ENCODE measurements at regions not wholly inside any gene's neighbourhood (a gene's known extent, or its start where the extent isn't known, plus 50 kb on each side); places are given as distances from the start of the nearest gene placed in this dataset.
"Not testable (repeated sequence)": the region's sequence is repeated elsewhere in the genome, so short reads cannot be mapped to it uniquely, and the experiment has no call there.

DNA sequence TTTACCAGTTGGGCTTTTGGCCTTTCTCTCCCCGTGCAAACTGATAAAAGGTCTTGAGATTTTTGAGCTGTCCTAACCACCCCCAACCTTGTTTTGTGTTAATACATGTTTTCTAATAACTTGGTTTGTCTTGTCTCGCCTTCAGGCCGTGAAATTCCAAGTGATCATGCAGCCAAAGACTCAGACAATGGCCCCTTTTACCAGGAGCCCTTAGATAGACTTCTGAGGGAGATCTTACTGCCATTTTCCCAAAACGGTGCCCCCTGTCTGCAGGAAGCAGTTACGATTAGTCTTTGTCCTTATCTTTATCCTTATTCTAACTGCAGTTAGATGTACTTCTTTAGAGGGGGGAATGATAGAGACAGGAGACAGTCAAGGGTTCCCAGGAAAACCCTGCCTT is 245.3 kb upstream of the HDX start:
- H3K9ac ChIP-seq (ENCODE audit: insufficient read length, low read depth) = no peak overlapping the region
- no peaks in the 10 kb centered on the region for H3K36me3 ChIP-seq (ENCODE audit: insufficient read depth, insufficient read length, low read length)
- H3K4me3 ChIP-seq (ENCODE audit: insufficient read length, low read depth) = no peak overlapping the region
- no peaks in the 10 kb centered on the region for H3K27me3 ChIP-seq (ENCODE audit: insufficient read depth, insufficient read length)
- H3K4me1 ChIP-seq (ENCODE audit: insufficient read depth, insufficient read length) = no peaks in the 10 kb centered on the region
- H3K9me3 ChIP-seq (ENCODE audit: insufficient read depth, low read length) = 0 out of 2 replicates have a peak, but pooled peaks cover 6% of the 10 kb centered on the region
- no peak for DNase-seq (ENCODE audit: low read depth, low spot score)
- TF ChIP-seq SUZ12 (IDR thresholded peaks at IDR 0.05; ENCODE audit: extremely low read depth, insufficient read depth, insufficient read length) = no peak

GRCh38 chrX:84748965-84749656 is 246.9 kb upstream of the HDX start:
- H3K9ac ChIP-seq (ENCODE audit: insufficient read length, low read depth) = no peak overlapping the region
- H3K4me1 ChIP-seq (ENCODE audit: insufficient read depth, insufficient read length) = no peaks in the 10 kb centered on the region
- DNase-seq (ENCODE audit: low read depth, low spot score) = no peak
- 0 out of 2 replicates have a peak, but pooled peaks cover 6% of the 10 kb centered on the region for H3K9me3 ChIP-seq (ENCODE audit: insufficient read depth, low read length)
- TF ChIP-seq ZNF274 (IDR thresholded peaks at IDR 0.05; ENCODE audit: low read depth, low read length) (no peak), YY1 (IDR thresholded peaks at IDR 0.05; ENCODE audit: insufficient read depth, insufficient read length) (no peak), SUZ12 (IDR thresholded peaks at IDR 0.05; ENCODE audit: extremely low read depth, insufficient read depth, insufficient read length) (no peak)
- no peak overlapping the region for H3K4me3 ChIP-seq (ENCODE audit: insufficient read length, low read depth)
- no peaks in the 10 kb centered on the region for H3K36me3 ChIP-seq (ENCODE audit: insufficient read depth, insufficient read length, low read length)
- no peaks in the 10 kb centered on the region for H3K27me3 ChIP-seq (ENCODE audit: insufficient read depth, insufficient read length)

- Histone ChIP-seq H3K4me3 (ENCODE audit: insufficient read length, low read depth) (no peak overlapping the region), H3K27me3 (ENCODE audit: insufficient read depth, insufficient read length) (no peaks in the 10 kb centered on the region), H3K4me1 (ENCODE audit: insufficient read depth, insufficient read length) (no peaks in the 10 kb centered on the region), H3K9me3 (ENCODE audit: insufficient read depth, low read length) (no peaks in the 10 kb centered on the region), H3K36me3 (ENCODE audit: insufficient read depth, insufficient read length, low read length) (no peaks in the 10 kb centered on the region), H3K9ac (ENCODE audit: insufficient read length, low read depth) (no peak overlapping the region)
- TF ChIP-seq YY1 (IDR thresholded peaks at IDR 0.05; ENCODE audit: insufficient read depth, insufficient read length) = no peak
- no peak for TF ChIP-seq ZNF274 (IDR thresholded peaks at IDR 0.05; ENCODE audit: low read depth, low read length)
- TF ChIP-seq SUZ12 (IDR thresholded peaks at IDR 0.05; ENCODE audit: extremely low read depth, insufficient read depth, insufficient read length) = no peak
- no peak for DNase-seq (ENCODE audit: low read depth, low spot score)
Observed at GRCh38 chrX:84760560-84760959, 243.1 kb upstream of the APOOL start.

- DNase-seq (ENCODE audit: low read depth, low spot score) = no peak
- no peak for TF ChIP-seq ZNF274 (IDR thresholded peaks at IDR 0.05; ENCODE audit: low read depth, low read length)
- no peak for TF ChIP-seq YY1 (IDR thresholded peaks at IDR 0.05; ENCODE audit: insufficient read depth, insufficient read length)
- TF ChIP-seq SUZ12 (IDR thresholded peaks at IDR 0.05; ENCODE audit: extremely low read depth, insufficient read depth, insufficient read length) = no peak
- no peaks in the 10 kb centered on the region; the same call in 1 of the 2 replicates for H3K9me3 ChIP-seq (ENCODE audit: insufficient read depth, low read length)
- H3K9ac ChIP-seq (ENCODE audit: insufficient read length, low read depth) = no peak overlapping the region
- H3K27me3 ChIP-seq (ENCODE audit: insufficient read depth, insufficient read length) = no peaks in the 10 kb centered on the region
- no peak overlapping the region for H3K4me3 ChIP-seq (ENCODE audit: insufficient read length, low read depth)
- no peaks in the 10 kb centered on the region for H3K4me1 ChIP-seq (ENCODE audit: insufficient read depth, insufficient read length)
- H3K36me3 ChIP-seq (ENCODE audit: insufficient read depth, insufficient read length, low read length) = no peaks in the 10 kb centered on the region
Observed at GRCh38 chrX:84796321-84796720, 207.4 kb upstream of the APOOL start.

- no peaks in the 10 kb centered on the region for H3K9me3 ChIP-seq (ENCODE audit: insufficient read depth, low read length)
- DNase-seq (ENCODE audit: low read depth, low spot score) = no peak
- no peak overlapping the region for H3K4me3 ChIP-seq (ENCODE audit: insufficient read length, low read depth)
- TF ChIP-seq SUZ12 (IDR thresholded peaks at IDR 0.05; ENCODE audit: extremely low read depth, insufficient read depth, insufficient read length) = no peak
- TF ChIP-seq ZNF274 (IDR thresholded peaks at IDR 0.05; ENCODE audit: low read depth, low read length) = no peak
- TF ChIP-seq YY1 (IDR thresholded peaks at IDR 0.05; ENCODE audit: insufficient read depth, insufficient read length) = no peak
- no peaks in the 10 kb centered on the region for H3K36me3 ChIP-seq (ENCODE audit: insufficient read depth, insufficient read length, low read length)
- H3K27me3 ChIP-seq (ENCODE audit: insufficient read depth, insufficient read length) = no peaks in the 10 kb centered on the region
- no peak overlapping the region for H3K9ac ChIP-seq (ENCODE audit: insufficient read length, low read depth)
- no peaks in the 10 kb centered on the region for H3K4me1 ChIP-seq (ENCODE audit: insufficient read depth, insufficient read length)
Observed at GRCh38 chrX:84830836-84831235, 172.8 kb upstream of the APOOL start.

DNA sequence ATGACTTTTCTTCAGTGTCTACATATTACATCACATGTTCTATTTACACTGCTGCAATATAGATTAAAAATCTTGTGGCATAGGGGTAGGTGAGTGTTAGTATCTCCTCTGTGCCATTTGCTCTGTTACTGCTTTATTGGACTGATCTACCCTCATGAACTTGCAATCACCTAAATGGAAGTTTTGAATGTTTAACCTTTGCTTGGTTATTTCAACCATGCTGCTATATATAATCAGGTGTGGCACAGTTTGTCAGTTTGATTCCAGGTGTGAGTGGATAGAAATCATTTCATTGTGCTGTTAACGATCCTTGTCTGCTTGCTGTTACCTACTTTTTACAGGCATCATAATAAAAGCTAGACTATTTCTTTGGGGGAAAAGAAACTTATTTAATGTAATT is 157.1 kb upstream of the APOOL start:
- H3K27me3 ChIP-seq (ENCODE audit: insufficient read depth, insufficient read length); H3K4me3 ChIP-seq (ENCODE audit: insufficient read length, low read depth); DNase-seq (ENCODE audit: low read depth, low spot score); H3K36me3 ChIP-seq (ENCODE audit: insufficient read depth, insufficient read length, low read length); H3K9ac ChIP-seq (ENCODE audit: insufficient read length, low read depth); H3K4me1 ChIP-seq (ENCODE audit: insufficient read depth, insufficient read length); H3K9me3 ChIP-seq (ENCODE audit: insufficient read depth, low read length): not testable (repeated sequence)

DNA sequence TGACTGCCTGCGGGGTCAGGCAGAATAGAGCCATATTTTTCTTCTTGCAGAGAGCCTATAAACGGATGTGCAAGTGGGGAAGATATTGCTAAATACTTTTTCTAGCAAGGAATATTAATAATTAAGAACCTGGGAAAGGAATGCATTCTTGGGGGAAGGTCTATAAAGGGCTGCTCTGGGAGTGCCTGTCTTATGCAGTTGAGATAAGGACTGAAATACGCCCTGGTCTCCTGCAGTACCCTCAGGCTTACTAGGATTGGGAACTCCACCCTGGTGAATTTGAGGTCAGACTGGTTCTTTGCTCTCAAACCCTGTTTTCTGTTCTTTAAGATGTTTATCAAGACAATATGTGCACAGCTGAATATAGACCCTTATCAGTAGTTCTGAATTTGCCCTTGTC is 152.5 kb upstream of the APOOL start:
- H3K9me3 ChIP-seq (ENCODE audit: insufficient read depth, low read length); H3K4me3 ChIP-seq (ENCODE audit: insufficient read length, low read depth); H3K36me3 ChIP-seq (ENCODE audit: insufficient read depth, insufficient read length, low read length); H3K27me3 ChIP-seq (ENCODE audit: insufficient read depth, insufficient read length); H3K4me1 ChIP-seq (ENCODE audit: insufficient read depth, insufficient read length); H3K9ac ChIP-seq (ENCODE audit: insufficient read length, low read depth); DNase-seq (ENCODE audit: low read depth, low spot score): not testable (repeated sequence)

DNA sequence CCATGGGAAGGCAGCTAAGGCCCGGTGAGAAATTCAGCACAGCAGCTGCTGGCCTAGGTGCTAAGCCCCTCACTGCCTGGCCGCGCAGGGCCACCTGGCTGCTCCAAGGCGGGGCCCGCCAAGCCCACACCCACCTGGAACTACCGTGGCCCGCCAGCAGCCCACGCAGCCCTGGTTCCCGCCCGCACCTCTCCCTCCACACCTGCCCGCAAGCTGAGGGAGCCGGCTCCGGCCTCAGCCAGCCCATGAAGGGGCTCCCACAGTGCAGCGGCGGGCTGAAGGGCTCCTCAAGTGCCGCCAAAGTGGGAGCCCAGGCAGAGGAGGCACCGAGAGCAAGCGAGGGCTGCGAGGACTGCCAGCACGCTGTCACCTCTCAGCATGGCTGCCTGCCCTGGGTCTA is 146.9 kb upstream of the APOOL start:
- not testable (repeated sequence) for H3K9ac ChIP-seq (ENCODE audit: insufficient read length, low read depth); H3K4me3 ChIP-seq (ENCODE audit: insufficient read length, low read depth); H3K9me3 ChIP-seq (ENCODE audit: insufficient read depth, low read length); H3K4me1 ChIP-seq (ENCODE audit: insufficient read depth, insufficient read length); H3K36me3 ChIP-seq (ENCODE audit: insufficient read depth, insufficient read length, low read length); H3K27me3 ChIP-seq (ENCODE audit: insufficient read depth, insufficient read length); DNase-seq (ENCODE audit: low read depth, low spot score)

- not testable (repeated sequence) for DNase-seq (ENCODE audit: low read depth, low spot score); H3K9me3 ChIP-seq (ENCODE audit: insufficient read depth, low read length); H3K36me3 ChIP-seq (ENCODE audit: insufficient read depth, insufficient read length, low read length); H3K4me3 ChIP-seq (ENCODE audit: insufficient read length, low read depth); H3K27me3 ChIP-seq (ENCODE audit: insufficient read depth, insufficient read length); H3K4me1 ChIP-seq (ENCODE audit: insufficient read depth, insufficient read length); H3K9ac ChIP-seq (ENCODE audit: insufficient read length, low read depth)
Observed at GRCh38 chrX:84858771-84859170, 144.9 kb upstream of the APOOL start.

Data from NT2/D1 (cell line).